DOHH2 (cell line): ENCODE measurements at regions not wholly inside any gene's neighbourhood (a gene's known extent, or its start where the extent isn't known, plus 50 kb on each side); places are given as distances from the start of the nearest gene placed in this dataset.
A peak's percentile ranks its signal among the peaks of the same experiment; 100 is the strongest.
"Not testable (repeated sequence)": the region's sequence is repeated elsewhere in the genome, so short reads cannot be mapped to it uniquely, and the experiment has no call there.

Experiments used
- H3F3A ChIP-seq: fragments of 200-600 bp; sonication (generic), shearing (Covaris generic); 2 replicates; pipeline ENCODE4 v1.6.0; 2016; ENCODE audit warnings: antibody characterized with exemption, mild to moderate bottlenecking; ENCODE audit not compliant: control insufficient read depth, insufficient read depth
- H3K27ac ChIP-seq: fragments of 200-600 bp; sonication (generic); 2 replicates; pipeline ENCODE4 v1.5.1; 2014; ENCODE audit warnings: low read depth, mild to moderate bottlenecking, low read length, moderate library complexity
- H3K27me3 ChIP-seq: fragments of 200-600 bp; sonication (generic); 2 replicates; pipeline ENCODE4 v1.6.1; 2014; ENCODE audit warnings: mild to moderate bottlenecking, low read length, mixed read lengths; ENCODE audit not compliant: control insufficient read depth
- H3K36me3 ChIP-seq: fragments of 200-600 bp; sonication (generic); 2 replicates; pipeline ENCODE4 v1.6.1; 2014; ENCODE audit warnings: mild to moderate bottlenecking, low read length, moderate library complexity, mixed read lengths; ENCODE audit not compliant: control insufficient read depth
- H3K4me1 ChIP-seq: fragments of 200-600 bp; sonication (generic); 2 replicates; pipeline ENCODE4 v1.6.1; 2014; ENCODE audit warnings: mild to moderate bottlenecking, low read length, mixed read lengths; ENCODE audit not compliant: control insufficient read depth
- H3K4me2 ChIP-seq: fragments of 200-600 bp; sonication (generic); 2 replicates; pipeline ENCODE4 v1.6.0; 2014; ENCODE audit warnings: mild to moderate bottlenecking, low read length, moderate library complexity
- H3K4me3 ChIP-seq: fragments of 200-600 bp; sonication (generic); 2 replicates; pipeline ENCODE4 v1.5.1; 2014; ENCODE audit warnings: mild to moderate bottlenecking, low read length, mixed read lengths
- H3K79me2 ChIP-seq: fragments of 200-600 bp; sonication (generic); 2 replicates; pipeline ENCODE4 v1.6.1; 2014; ENCODE audit warnings: mild to moderate bottlenecking, low read length, mixed read lengths; ENCODE audit not compliant: control insufficient read depth
- H3K9me2 ChIP-seq: fragments of 200-600 bp; sonication (generic); replicated peaks from 2 replicates; pipeline ENCODE4 v1.6.1; 2014; ENCODE audit warnings: mild to moderate bottlenecking, low read length, mixed read lengths; ENCODE audit not compliant: control insufficient read depth
- H3K9me3 ChIP-seq: fragments of 200-600 bp; sonication (generic); 2 replicates; pipeline ENCODE4 v1.6.1; 2014; ENCODE audit warnings: antibody characterized with exemption, low read length, mixed read lengths; ENCODE audit not compliant: control insufficient read depth, insufficient read depth
- H4K20me1 ChIP-seq: fragments of 200-600 bp; sonication (generic); 2 replicates; pipeline ENCODE4 v1.6.0; 2014; ENCODE audit warnings: low read depth, mild to moderate bottlenecking, antibody characterized with exemption, low read length, moderate library complexity; ENCODE audit not compliant: control insufficient read depth, insufficient read depth
- CTCF ChIP-seq: fragments of 200-600 bp; sonication (generic); IDR thresholded peaks from one replicate; pipeline ENCODE4 v1.5.1; 2014; ENCODE audit warnings: antibody characterized with exemption, mild to moderate bottlenecking, low read depth, low read length; ENCODE audit not compliant: poor library complexity, severe bottlenecking
- EZH2phosphoT487 ChIP-seq: fragments of 200-600 bp; sonication (generic); IDR thresholded peaks from 2 replicates; pipeline ENCODE4 v1.6.1; 2017; ENCODE audit warnings: borderline replicate concordance, mild to moderate bottlenecking, antibody characterized with exemption, low read length, moderate library complexity, mixed read lengths

DNA sequence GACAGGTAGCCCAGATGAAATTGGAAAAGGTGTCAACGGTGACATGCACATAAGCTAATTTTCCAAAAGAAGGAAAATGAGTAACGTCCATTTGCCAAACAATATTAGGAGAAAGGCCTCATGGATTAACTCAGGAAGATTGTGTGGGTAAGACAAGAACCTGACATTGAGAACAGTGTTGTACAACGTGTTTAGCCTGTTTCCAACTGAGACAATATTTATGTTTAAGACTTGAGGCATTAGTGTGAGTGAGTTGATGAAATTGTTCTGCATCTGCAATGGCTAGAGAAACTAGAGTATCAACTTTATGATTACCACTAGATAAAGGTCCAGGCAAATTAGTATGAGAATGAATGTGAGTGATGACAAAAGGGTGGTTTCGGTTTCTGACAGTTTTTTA is 191.3 kb upstream of the RAI14 start:
- no peaks in the 10 kb centered on the region for H3K36me3 ChIP-seq
- TF ChIP-seq CTCF: no peak
- TF ChIP-seq EZH2phosphoT487: no peak
- no peaks in the 10 kb centered on the region for H3K9me3 ChIP-seq
- H3K4me2 ChIP-seq: peak overlapping the region; percentile 9; the same call in 1 of the 2 replicates
- no peaks in the 10 kb centered on the region for H3K27me3 ChIP-seq
- H3F3A ChIP-seq: no peaks in the 10 kb centered on the region
- H3K9me2 ChIP-seq: no peaks in the 10 kb centered on the region
- no peaks in the 10 kb centered on the region for H4K20me1 ChIP-seq
- no peak overlapping the region for H3K27ac ChIP-seq
- H3K4me1 ChIP-seq: no peaks in the 10 kb centered on the region
- H3K79me2 ChIP-seq: no peaks in the 10 kb centered on the region
- no peak overlapping the region for H3K4me3 ChIP-seq

DNA sequence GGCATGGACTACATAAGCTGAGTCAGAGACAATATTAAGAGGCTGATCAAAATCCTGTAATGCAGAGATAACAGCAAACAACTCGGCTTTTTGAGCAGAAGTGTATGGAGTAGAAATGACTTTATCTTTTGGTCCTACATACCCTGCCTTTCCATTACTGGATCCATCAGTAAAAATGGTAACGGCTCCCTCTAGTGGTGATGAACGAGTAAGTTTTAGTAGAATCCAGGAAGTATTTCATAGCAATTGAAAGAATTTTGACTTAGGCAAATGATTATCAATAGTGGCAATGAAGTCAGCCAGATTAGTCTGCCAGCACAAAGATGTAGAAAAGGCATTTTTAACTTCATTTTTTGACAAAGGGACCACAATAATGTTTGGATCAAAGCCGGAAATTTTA is 190.8 kb upstream of the RAI14 start:
- not testable (repeated sequence) for H4K20me1 ChIP-seq, H3K27ac ChIP-seq, H3K4me1 ChIP-seq, H3K27me3 ChIP-seq, H3K79me2 ChIP-seq, H3K9me3 ChIP-seq, H3K36me3 ChIP-seq, H3F3A ChIP-seq, H3K9me2 ChIP-seq, H3K4me3 ChIP-seq
- H3K4me2 ChIP-seq: 0 out of 2 replicates have a peak overlapping the region, but pooled peaks have one; percentile 9

DNA sequence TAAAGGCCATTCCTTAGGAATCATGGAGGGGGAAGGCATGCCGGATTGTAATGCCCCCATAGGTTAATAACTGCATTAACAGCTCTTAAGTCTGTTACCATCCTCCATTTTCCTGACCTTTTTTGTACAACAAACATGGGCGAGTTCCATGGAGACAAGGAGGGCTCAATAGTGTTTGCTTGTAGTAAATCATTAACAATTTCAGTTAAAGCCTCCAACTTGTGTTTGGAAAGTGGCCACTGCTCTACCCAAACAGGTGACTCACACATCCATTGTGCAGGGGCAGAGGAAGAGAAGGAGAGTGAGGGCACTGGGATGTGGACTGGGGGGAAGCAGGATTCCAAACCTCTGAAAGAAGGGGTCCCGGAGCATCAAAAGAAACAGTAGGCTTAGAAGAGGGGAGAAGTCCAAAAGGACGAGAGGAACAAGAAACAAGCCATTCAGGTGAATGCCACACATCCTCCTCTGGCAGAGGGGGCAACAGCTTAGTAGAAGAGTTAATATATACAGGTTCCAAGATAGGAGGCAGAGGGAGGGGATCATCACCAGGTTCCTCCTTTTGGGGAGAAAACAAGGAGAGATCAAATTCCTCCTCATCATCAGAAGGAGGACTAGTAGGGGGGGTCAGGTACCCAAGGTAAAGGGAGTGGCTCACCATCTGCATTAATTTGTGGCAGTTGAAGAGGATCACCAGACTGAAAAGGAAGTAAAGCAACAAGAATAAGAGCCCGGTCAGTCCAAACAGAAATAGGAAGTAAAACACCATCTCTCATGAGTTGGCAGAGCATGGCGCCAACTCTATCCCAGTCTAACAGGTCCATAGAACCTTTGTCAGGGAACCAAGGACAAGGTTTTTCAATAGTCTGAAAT is 189.4 kb upstream of the RAI14 start:
- not testable (repeated sequence) for H3K27ac ChIP-seq, H3K4me3 ChIP-seq, H3K36me3 ChIP-seq, H3K27me3 ChIP-seq, H4K20me1 ChIP-seq, H3K9me3 ChIP-seq, H3K4me1 ChIP-seq, H3F3A ChIP-seq, H3K9me2 ChIP-seq, H3K4me2 ChIP-seq, H3K79me2 ChIP-seq

DNA sequence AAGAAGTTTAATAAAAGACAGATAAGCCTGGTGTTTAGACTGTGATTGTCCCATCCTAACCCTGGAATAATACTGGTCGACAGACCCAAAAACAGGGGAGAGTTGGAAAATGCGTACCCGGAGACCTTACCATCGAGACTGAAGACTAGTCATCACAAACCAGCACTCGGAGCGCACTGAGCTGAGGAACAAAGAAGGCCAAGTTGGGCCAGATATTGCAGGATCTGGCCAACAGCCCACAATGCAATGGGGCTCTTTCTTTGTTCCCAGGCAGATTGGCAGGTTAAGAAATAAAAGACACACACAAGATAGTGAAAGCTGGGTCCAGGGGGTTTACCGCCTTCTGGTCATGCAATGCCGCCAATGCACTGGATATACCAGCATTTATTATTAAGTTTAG is 188.7 kb upstream of the RAI14 start:
- no peaks in the 10 kb centered on the region for H3K4me1 ChIP-seq
- H3K4me3 ChIP-seq: no peak overlapping the region
- no peaks in the 10 kb centered on the region for H3K9me3 ChIP-seq
- H4K20me1 ChIP-seq: no peaks in the 10 kb centered on the region
- H3K27me3 ChIP-seq: no peaks in the 10 kb centered on the region
- H3K79me2 ChIP-seq: no peaks in the 10 kb centered on the region
- no peak overlapping the region for H3K4me2 ChIP-seq
- H3K36me3 ChIP-seq: no peaks in the 10 kb centered on the region
- no peaks in the 10 kb centered on the region for H3F3A ChIP-seq
- H3K27ac ChIP-seq: no peak overlapping the region
- no peak for TF ChIP-seq EZH2phosphoT487
- TF ChIP-seq CTCF: no peak
- no peaks in the 10 kb centered on the region for H3K9me2 ChIP-seq

- H3K4me3 ChIP-seq, H3K36me3 ChIP-seq, H4K20me1 ChIP-seq, H3K27ac ChIP-seq, H3K27me3 ChIP-seq, H3K79me2 ChIP-seq, H3K9me3 ChIP-seq, H3K9me2 ChIP-seq, H3K4me2 ChIP-seq, H3F3A ChIP-seq, H3K4me1 ChIP-seq: not testable (repeated sequence)
Observed at GRCh38 chr5:34467984-34468383, 188.1 kb upstream of the RAI14 start.
